OCI-LY3 (cell line): ENCODE measurements at regions not wholly inside any gene's neighbourhood (a gene's known extent, or its start where the extent isn't known, plus 50 kb on each side); places are given as distances from the start of the nearest gene placed in this dataset.

ENCODE experiments used
- H2AFZ ChIP-seq: fragments of 200-600, 300-600 bp; shearing (Covaris generic); 2 replicates; pipeline ENCODE4 v1.6.0; 2014; ENCODE audit warnings: antibody characterized with exemption, low read depth, low read length
- H3K27ac ChIP-seq: fragments of 200-600, 300-600 bp; sonication (generic); 2 replicates; pipeline ENCODE4 v1.5.1; 2014; ENCODE audit warnings: mild to moderate bottlenecking, low read length, moderate library complexity, mixed read lengths
- H3K27me3 ChIP-seq: fragments of 200-600, 300-600 bp; sonication (generic); 2 replicates; pipeline ENCODE4 v1.6.1; 2014; ENCODE audit warnings: low read depth, low read length, mixed read lengths
- H3K36me3 ChIP-seq: fragments of 200-600, 300-600 bp; sonication (generic); replicated peaks from 2 replicates; pipeline ENCODE3; 2014; ENCODE audit warnings: low read depth, low read length, mixed read lengths
- H3K4me1 ChIP-seq: fragments of 300-600, 200-600 bp; sonication (generic); 2 replicates; pipeline ENCODE4 v1.6.1; 2014; ENCODE audit warnings: low read length, mixed read lengths
- H3K4me2 ChIP-seq: fragments of 200-600, 300-600 bp; sonication (generic); 2 replicates; pipeline ENCODE4 v1.6.1; 2014; ENCODE audit warnings: low read length, mixed read lengths
- H3K4me3 ChIP-seq: fragments of 300-600, 200-600 bp; sonication (generic); 2 replicates; pipeline ENCODE4 v1.5.1; 2014; ENCODE audit warnings: antibody characterized with exemption, mild to moderate bottlenecking, low read length, moderate library complexity
- H3K79me2 ChIP-seq: fragments of 300-600, 200-600 bp; shearing (Covaris generic); 2 replicates; pipeline ENCODE4 v1.6.1; 2014; ENCODE audit warnings: mild to moderate bottlenecking, low read length, mixed read lengths
- H3K9ac ChIP-seq: fragments of 300-600, 200-600 bp; shearing (Covaris generic); 2 replicates; pipeline ENCODE4 v1.6.0; 2014; ENCODE audit warnings: mild to moderate bottlenecking, low read length, moderate library complexity
- H3K9me3 ChIP-seq: fragments of 200-600, 300-600 bp; shearing (Covaris generic); 2 replicates; pipeline ENCODE4 v1.6.1; 2014; ENCODE audit warnings: low read length, mixed read lengths; ENCODE audit not compliant: insufficient read depth
- H4K20me1 ChIP-seq: fragments of 200-600, 300-600 bp; sonication (generic); 2 replicates; pipeline ENCODE4 v1.6.1; 2016; ENCODE audit warnings: low read length, mixed read lengths; ENCODE audit not compliant: insufficient read depth
- EZH2phosphoT487 ChIP-seq: fragments of 200-600 bp; shearing (Covaris generic); IDR thresholded peaks from 2 replicates; pipeline ENCODE4 v1.6.1; 2018; ENCODE audit warnings: antibody characterized with exemption, mixed run types, low read depth
- TF ChIP-seq, protein P1 (sequence below): fragments of 200-600, 300-600 bp; sonication (generic); IDR thresholded peaks from 2 replicates; pipeline ENCODE4 v1.5.1; 2014; ENCODE audit warnings: antibody characterized with exemption, low read length, low read depth

DNA sequence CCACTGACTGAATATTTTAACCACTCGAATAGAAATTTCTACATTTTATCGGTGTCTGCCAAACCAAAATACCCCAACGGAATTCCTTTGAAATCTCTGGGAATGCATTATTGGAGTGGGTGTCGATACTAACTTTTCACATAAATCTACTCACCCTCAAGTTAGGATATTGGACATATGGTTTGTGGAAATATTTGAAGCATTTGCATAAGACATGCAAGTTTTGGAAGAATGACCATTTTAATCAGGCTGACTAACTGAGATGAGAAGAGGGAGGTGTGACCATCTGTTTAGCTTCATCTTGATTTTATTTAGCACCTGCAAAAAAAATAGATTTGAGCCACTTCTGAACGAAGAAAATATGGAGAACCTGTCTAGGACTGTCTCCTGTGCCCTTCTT lies 61.2 kb downstream of the KLF6 start:
- no peak overlapping the region for H3K4me2 ChIP-seq
- 0 out of 2 replicates have a peak, but pooled peaks cover 3% of the 10 kb centered on the region for H3K4me1 ChIP-seq
- no peak overlapping the region for H3K4me3 ChIP-seq
- H2AFZ ChIP-seq: no peak overlapping the region
- no peaks in the 10 kb centered on the region for H4K20me1 ChIP-seq
- no peaks in the 10 kb centered on the region for H3K9me3 ChIP-seq
- H3K79me2 ChIP-seq: no peaks in the 10 kb centered on the region
- no peak for TF ChIP-seq EZH2phosphoT487
- TF ChIP-seq, protein P1, sequence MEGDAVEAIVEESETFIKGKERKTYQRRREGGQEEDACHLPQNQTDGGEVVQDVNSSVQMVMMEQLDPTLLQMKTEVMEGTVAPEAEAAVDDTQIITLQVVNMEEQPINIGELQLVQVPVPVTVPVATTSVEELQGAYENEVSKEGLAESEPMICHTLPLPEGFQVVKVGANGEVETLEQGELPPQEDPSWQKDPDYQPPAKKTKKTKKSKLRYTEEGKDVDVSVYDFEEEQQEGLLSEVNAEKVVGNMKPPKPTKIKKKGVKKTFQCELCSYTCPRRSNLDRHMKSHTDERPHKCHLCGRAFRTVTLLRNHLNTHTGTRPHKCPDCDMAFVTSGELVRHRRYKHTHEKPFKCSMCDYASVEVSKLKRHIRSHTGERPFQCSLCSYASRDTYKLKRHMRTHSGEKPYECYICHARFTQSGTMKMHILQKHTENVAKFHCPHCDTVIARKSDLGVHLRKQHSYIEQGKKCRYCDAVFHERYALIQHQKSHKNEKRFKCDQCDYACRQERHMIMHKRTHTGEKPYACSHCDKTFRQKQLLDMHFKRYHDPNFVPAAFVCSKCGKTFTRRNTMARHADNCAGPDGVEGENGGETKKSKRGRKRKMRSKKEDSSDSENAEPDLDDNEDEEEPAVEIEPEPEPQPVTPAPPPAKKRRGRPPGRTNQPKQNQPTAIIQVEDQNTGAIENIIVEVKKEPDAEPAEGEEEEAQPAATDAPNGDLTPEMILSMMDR: no peak
- H3K36me3 ChIP-seq: no peaks in the 10 kb centered on the region
- H3K27me3 ChIP-seq: no peaks in the 10 kb centered on the region
- H3K9ac ChIP-seq: no peak overlapping the region
- no peak overlapping the region for H3K27ac ChIP-seq

DNA sequence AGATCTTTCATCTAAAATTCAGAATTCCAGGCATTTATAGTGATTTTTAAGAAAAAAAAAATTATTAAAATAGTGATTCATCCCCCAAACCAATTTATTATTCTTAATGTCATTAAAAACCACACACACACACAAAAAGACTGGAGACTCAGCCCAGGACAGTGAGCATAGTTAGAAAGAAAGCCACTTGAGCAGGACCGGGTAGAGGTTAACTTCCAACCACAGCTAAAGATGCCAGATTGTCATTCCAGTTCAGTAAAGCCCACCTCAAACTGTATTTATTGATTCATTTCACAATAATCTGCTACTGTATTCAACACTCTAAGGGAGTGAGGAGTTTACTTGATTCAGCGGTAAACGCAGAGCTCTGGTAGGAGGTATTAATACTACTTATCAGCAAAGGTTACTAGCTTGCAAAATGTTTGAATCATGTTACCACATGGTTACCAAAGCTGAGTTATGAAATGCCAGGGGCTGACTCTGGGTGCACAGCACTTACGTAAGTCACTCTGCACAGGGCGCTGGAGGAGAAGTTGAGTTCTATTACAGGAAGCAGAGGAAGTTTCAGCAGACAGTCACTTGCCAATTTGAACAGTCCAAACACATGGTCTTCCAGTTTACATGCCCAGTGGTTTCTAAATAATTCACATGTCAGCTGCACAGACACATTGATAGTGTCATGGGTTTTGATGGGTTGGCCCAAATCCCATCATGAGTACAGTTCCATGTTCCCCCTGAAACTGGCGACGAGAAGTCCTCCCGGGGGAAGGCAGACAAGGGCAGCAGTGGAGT lies 64.6 kb downstream of the KLF6 start:
- no peaks in the 10 kb centered on the region for H4K20me1 ChIP-seq
- no peak overlapping the region for H2AFZ ChIP-seq
- no peaks in the 10 kb centered on the region for H3K36me3 ChIP-seq
- no peaks in the 10 kb centered on the region for H3K79me2 ChIP-seq
- no peak overlapping the region for H3K9ac ChIP-seq
- no peaks in the 10 kb centered on the region for H3K27me3 ChIP-seq
- TF ChIP-seq EZH2phosphoT487: no peak
- TF ChIP-seq, protein P1: no peak
- no peaks in the 10 kb centered on the region for H3K9me3 ChIP-seq
- H3K4me1 ChIP-seq: 0 out of 2 replicates have a peak, but pooled peaks cover 3% of the 10 kb centered on the region
- no peak overlapping the region for H3K4me3 ChIP-seq
- H3K27ac ChIP-seq: no peak overlapping the region
- no peak overlapping the region for H3K4me2 ChIP-seq

DNA sequence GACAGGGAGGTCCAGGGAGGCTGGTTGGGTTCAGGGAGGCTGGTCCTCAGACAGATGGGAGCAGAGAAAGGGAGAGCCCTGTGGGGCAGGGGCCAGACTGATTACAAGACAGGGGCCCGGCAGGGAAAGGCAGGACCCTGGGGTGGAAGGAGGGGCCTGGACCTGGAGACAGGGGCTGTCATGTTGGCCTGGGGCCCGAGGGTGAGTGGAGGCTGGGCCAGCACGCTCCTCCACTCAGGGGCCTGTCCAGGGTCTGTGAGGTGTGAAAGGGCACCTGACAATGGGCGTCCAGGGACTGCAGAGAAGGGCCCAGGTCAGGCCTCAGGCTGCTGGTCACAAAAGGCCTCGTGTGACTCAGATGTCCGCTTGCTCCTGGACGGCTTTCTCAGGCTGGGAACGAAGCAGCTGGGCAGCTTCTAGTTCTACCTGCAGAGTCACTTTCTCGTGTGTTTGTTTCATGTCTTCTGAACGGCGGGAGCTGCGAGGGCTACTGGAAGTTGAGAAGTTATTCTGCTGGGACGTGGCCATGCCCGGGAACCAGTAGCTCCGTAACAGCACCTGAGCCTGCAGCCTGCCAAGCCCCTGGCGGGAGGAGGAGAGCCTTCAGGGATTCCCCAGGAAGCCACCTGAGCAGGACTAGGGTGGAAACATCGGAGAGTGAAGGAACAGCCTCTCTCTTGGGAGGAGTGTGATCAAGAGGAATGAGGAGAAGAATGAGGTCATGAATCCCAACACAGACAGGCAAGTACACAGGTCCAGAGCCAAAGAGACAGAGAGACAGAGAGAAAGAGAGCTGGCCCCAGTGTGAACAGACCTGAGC lies 65.8 kb downstream of the KLF6 start:
- Histone ChIP-seq H2AFZ (no peak overlapping the region), H3K4me3 (no peak overlapping the region), H3K27ac (no peak overlapping the region), H3K4me2 (no peak overlapping the region), H3K79me2 (no peaks in the 10 kb centered on the region), H3K9ac (no peak overlapping the region), H3K9me3 (no peaks in the 10 kb centered on the region), H3K27me3 (no peaks in the 10 kb centered on the region), H3K36me3 (no peaks in the 10 kb centered on the region), H3K4me1 (0 out of 2 replicates have a peak, but pooled peaks cover 3% of the 10 kb centered on the region), H4K20me1 (no peaks in the 10 kb centered on the region)
- TF ChIP-seq, protein P1: no peak
- TF ChIP-seq EZH2phosphoT487: no peak

- no peaks in the 10 kb centered on the region for H3K79me2 ChIP-seq
- no peaks in the 10 kb centered on the region for H3K27me3 ChIP-seq
- 0 out of 2 replicates have a peak, but pooled peaks cover 3% of the 10 kb centered on the region for H3K4me1 ChIP-seq
- H3K27ac ChIP-seq: no peak overlapping the region
- no peaks in the 10 kb centered on the region for H4K20me1 ChIP-seq
- no peaks in the 10 kb centered on the region for H3K36me3 ChIP-seq
- no peaks in the 10 kb centered on the region for H3K9me3 ChIP-seq
- H2AFZ ChIP-seq: no peak overlapping the region
- H3K4me3 ChIP-seq: no peak overlapping the region
- TF ChIP-seq, protein P1: no peak
- TF ChIP-seq EZH2phosphoT487: no peak
- H3K9ac ChIP-seq: no peak overlapping the region
- H3K4me2 ChIP-seq: no peak overlapping the region
Measured at GRCh38 chr10:3716093-3716492, 68.9 kb downstream of the KLF6 start.
